Activated B cell treated with CpG ODN at 0.5 μM for 24 hours (primary cell): ENCODE measurements at regions not wholly inside any gene's neighbourhood (a gene's known extent, or its start where the extent isn't known, plus 50 kb on each side); places are given as distances from the start of the nearest gene placed in this dataset.

ENCODE experiments used
- ATAC-seq: fragments of 200-7000 bp; cut with Tn5 transposase; one replicate; pipeline ENCODE4 v1.10.0; 2021; ENCODE audit warnings: low read depth, mild to moderate bottlenecking, moderate library complexity
- CTCF ChIA-PET: fragments of 350-600 bp; sonication (Branson Sonifier 250); formaldehyde crosslinking; loops from one replicate; lab custom pipeline; 2021; ENCODE audit warnings: antibody characterized with exemption; lab: Charles Lee
- POLR2A ChIA-PET: fragments of 350-600 bp; sonication (Branson Sonifier 250); formaldehyde crosslinking; loops from one replicate; lab custom pipeline; 2021; ENCODE audit warnings: antibody characterized with exemption; lab: Charles Lee
- DNase-seq: peaks from one replicate; pipeline ENCODE4 v3.0.0; 2022
- H3K27ac Mint-ChIP-seq: one replicate; pipeline ENCODE4 v1.8.0; 2020; ENCODE audit warnings: mixed read lengths
- H3K27me3 Mint-ChIP-seq: one replicate; pipeline ENCODE4 v1.8.0; 2021; ENCODE audit warnings: mixed read lengths
- H3K36me3 Mint-ChIP-seq: one replicate; pipeline ENCODE4 v1.8.0; 2021; ENCODE audit warnings: low read depth, mixed read lengths
- H3K4me1 Mint-ChIP-seq: one replicate; pipeline ENCODE4 v1.8.0; 2021; ENCODE audit warnings: mixed read lengths
- H3K4me3 Mint-ChIP-seq: one replicate; pipeline ENCODE4 v1.8.0; 2020; ENCODE audit warnings: mild to moderate bottlenecking, mixed read lengths
- H3K9me3 Mint-ChIP-seq: one replicate; pipeline ENCODE4 v1.8.0; 2020; ENCODE audit warnings: mixed read lengths
- intact Hi-C: fragments of 100-400 bp; cut with micrococcal nuclease; formaldehyde crosslinking; loops from one replicate; pipeline ENCODE4 v1.15.1; 2024
- TF ChIP-seq, protein P1 (sequence below): fragments of 200-600 bp; IDR thresholded peaks from one replicate; pipeline ENCODE4 v1.8.0; 2022; ENCODE audit warnings: antibody characterized with exemption, mild to moderate bottlenecking

- Mint-ChIP-seq H3K27me3 (no peaks in the 10 kb centered on the region), H3K9me3 (no peaks in the 10 kb centered on the region), H3K36me3 (no peaks in the 10 kb centered on the region), H3K4me3 (no peak overlapping the region), H3K4me1 (peaks cover 20% of the 10 kb centered on the region), H3K27ac (no peak overlapping the region)
- ATAC-seq (no peak), DNase-seq (no peak)
- intact Hi-C loops, result no loop called here
- POLR2A ChIA-PET, result no interaction called here
- CTCF ChIA-PET, result no interaction called here
- TF ChIP-seq, protein P1, sequence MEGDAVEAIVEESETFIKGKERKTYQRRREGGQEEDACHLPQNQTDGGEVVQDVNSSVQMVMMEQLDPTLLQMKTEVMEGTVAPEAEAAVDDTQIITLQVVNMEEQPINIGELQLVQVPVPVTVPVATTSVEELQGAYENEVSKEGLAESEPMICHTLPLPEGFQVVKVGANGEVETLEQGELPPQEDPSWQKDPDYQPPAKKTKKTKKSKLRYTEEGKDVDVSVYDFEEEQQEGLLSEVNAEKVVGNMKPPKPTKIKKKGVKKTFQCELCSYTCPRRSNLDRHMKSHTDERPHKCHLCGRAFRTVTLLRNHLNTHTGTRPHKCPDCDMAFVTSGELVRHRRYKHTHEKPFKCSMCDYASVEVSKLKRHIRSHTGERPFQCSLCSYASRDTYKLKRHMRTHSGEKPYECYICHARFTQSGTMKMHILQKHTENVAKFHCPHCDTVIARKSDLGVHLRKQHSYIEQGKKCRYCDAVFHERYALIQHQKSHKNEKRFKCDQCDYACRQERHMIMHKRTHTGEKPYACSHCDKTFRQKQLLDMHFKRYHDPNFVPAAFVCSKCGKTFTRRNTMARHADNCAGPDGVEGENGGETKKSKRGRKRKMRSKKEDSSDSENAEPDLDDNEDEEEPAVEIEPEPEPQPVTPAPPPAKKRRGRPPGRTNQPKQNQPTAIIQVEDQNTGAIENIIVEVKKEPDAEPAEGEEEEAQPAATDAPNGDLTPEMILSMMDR, result no peak
These were observed 101.1 kb upstream of the MEF2C start for GRCh38 chr5:88984040-88984439.

GRCh38 chr5:88979726-88980125 lies 96.7 kb upstream of the MEF2C start:
- no peak overlapping the region for H3K27ac Mint-ChIP-seq
- peaks cover 25% of the 10 kb centered on the region for H3K4me1 Mint-ChIP-seq
- H3K27me3 Mint-ChIP-seq, result no peaks in the 10 kb centered on the region

DNA sequence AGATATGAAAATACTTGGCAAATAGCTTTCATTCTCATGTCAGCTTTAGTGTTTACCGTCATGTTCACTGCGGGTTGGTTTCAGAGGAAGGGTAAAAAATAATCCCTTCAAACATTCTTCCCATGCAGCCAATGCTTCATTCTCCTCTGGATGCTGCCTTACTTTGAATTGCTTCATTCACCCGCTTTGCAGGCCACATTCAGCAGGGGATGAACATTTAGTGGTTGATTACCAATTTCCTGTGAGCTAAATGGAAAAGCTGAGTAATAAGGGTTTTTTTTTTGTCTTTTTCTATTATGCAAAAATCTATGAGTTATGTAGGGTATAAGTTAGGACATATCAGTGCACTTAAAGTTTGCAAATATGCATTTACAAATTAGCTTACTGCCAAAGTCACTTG lies 96.3 kb upstream of the MEF2C start:
- DNase-seq (no peak), ATAC-seq (peak; percentile 75)
- H3K9me3 Mint-ChIP-seq, result no peaks in the 10 kb centered on the region
- H3K4me1 Mint-ChIP-seq, result peaks cover 25% of the 10 kb centered on the region
- H3K4me3 Mint-ChIP-seq, result peak overlapping the region; percentile 13
- POLR2A ChIA-PET, result interaction anchor here (0.6 to 1.3 kb wide), 4 partner anchors 93 to 335 kb away, joined by 3 to 5 read pairs (median 3); no protein-coding TSS in a partner anchor
- intact Hi-C loops, result no loop called here
- peak overlapping the region; percentile 62 for H3K27ac Mint-ChIP-seq
- H3K27me3 Mint-ChIP-seq, result no peaks in the 10 kb centered on the region
- TF ChIP-seq, protein P1, result no peak
- CTCF ChIA-PET, result no interaction called here
- H3K36me3 Mint-ChIP-seq, result no peaks in the 10 kb centered on the region

More at GRCh38 chr5:88979726-88980125, 96.7 kb upstream of the MEF2C start:
- Mint-ChIP-seq H3K36me3 (no peaks in the 10 kb centered on the region), H3K9me3 (no peaks in the 10 kb centered on the region), H3K4me3 (peak overlapping the region; percentile 12)
- ChIA-PET POLR2A (interaction anchor here (0.8 to 1.3 kb wide), 3 partner anchors 94 to 334 kb away, joined by 3 to 5 read pairs (median 3); no protein-coding TSS in a partner anchor), CTCF (no interaction called here)
- intact Hi-C loops, result no loop called here
- no peak for DNase-seq
- ATAC-seq, result no peak
- TF ChIP-seq, protein P1, result no peak

- Mint-ChIP-seq H3K9me3 (no peaks in the 10 kb centered on the region), H3K27me3 (no peaks in the 10 kb centered on the region), H3K4me3 (no peak overlapping the region), H3K4me1 (peaks cover 25% of the 10 kb centered on the region), H3K36me3 (no peaks in the 10 kb centered on the region), H3K27ac (no peak overlapping the region)
- POLR2A ChIA-PET, result interaction anchor here (0.7 kb wide), 1 partner anchor 464 kb away, joined by 7 read pairs; no protein-coding TSS in a partner anchor
- TF ChIP-seq, protein P1, result no peak
- CTCF ChIA-PET, result no interaction called here
- intact Hi-C loops, result no loop called here
- no peak for ATAC-seq
- DNase-seq, result no peak
These were observed 93.9 kb upstream of the MEF2C start for GRCh38 chr5:88976914-88977313.

- Mint-ChIP-seq H3K4me1 (no peaks in the 10 kb centered on the region), H3K36me3 (no peaks in the 10 kb centered on the region), H3K27ac (no peak overlapping the region), H3K27me3 (no peaks in the 10 kb centered on the region), H3K9me3 (no peaks in the 10 kb centered on the region), H3K4me3 (no peak overlapping the region)
- CTCF ChIA-PET, result no interaction called here
- DNase-seq, result no peak
- intact Hi-C loops, result no loop called here
- no peak for ATAC-seq
- POLR2A ChIA-PET, result no interaction called here
- TF ChIP-seq, protein P1, result no peak
These were observed 84.9 kb upstream of the MEF2C start for GRCh38 chr5:88967633-88968585.
